Smooth muscle cell (in vitro differentiated cells): ENCODE measurements at regions not wholly inside any gene's neighbourhood (a gene's known extent, or its start where the extent isn't known, plus 50 kb on each side); places are given as distances from the start of the nearest gene placed in this dataset.

ENCODE experiments used
- DNase-seq: peaks from one replicate; lab custom pipeline; 2025; ENCODE audit not compliant: unreplicated experiment; lab: John Stamatoyannopoulos, UW
- H2AFZ ChIP-seq: fragments of 200-600 bp; sonication (generic); 2 replicates; pipeline ENCODE4 v1.6.0; 2016; ENCODE audit warnings: antibody characterized with exemption, low read depth, mild to moderate bottlenecking
- H3F3A ChIP-seq: fragments of 200-600 bp; sonication (generic); 2 replicates; pipeline ENCODE4 v1.6.0; 2017; ENCODE audit warnings: antibody characterized with exemption, low read depth
- H3K27ac ChIP-seq: fragments of 200-600 bp; sonication (generic); 2 replicates; pipeline ENCODE4 v1.5.1; 2016; ENCODE audit warnings: low read depth, mild to moderate bottlenecking
- H3K27me3 ChIP-seq: fragments of 200-600 bp; sonication (generic); 2 replicates; pipeline ENCODE4 v1.6.1; 2016; ENCODE audit warnings: low read depth, mild to moderate bottlenecking
- H3K36me3 ChIP-seq: fragments of 200-600 bp; sonication (generic); 2 replicates; pipeline ENCODE4 v1.5.1; 2016; ENCODE audit warnings: low read depth
- H3K4me1 ChIP-seq: fragments of 200-600 bp; sonication (generic); 2 replicates; pipeline ENCODE4 v1.5.1; 2016; ENCODE audit warnings: low read depth
- H3K4me2 ChIP-seq: fragments of 200-600 bp; sonication (generic); 2 replicates; pipeline ENCODE4 v1.6.0; 2016; ENCODE audit warnings: mild to moderate bottlenecking
- H3K4me3 ChIP-seq: fragments of 200-600 bp; sonication (generic); 2 replicates; pipeline ENCODE4 v1.5.1; 2016; ENCODE audit warnings: mild to moderate bottlenecking
- H3K79me2 ChIP-seq: fragments of 200-600 bp; sonication (generic); 2 replicates; pipeline ENCODE4 v1.6.0; 2016; ENCODE audit warnings: low read depth, mild to moderate bottlenecking
- H3K9ac ChIP-seq: fragments of 200-600 bp; sonication (generic); 2 replicates; pipeline ENCODE4 v1.6.0; 2016; ENCODE audit warnings: low read depth
- H3K9me3 ChIP-seq: fragments of 200-600 bp; sonication (generic); replicated peaks from 2 replicates; pipeline ENCODE4 v1.5.1; 2016; ENCODE audit warnings: low read depth
- H4K20me1 ChIP-seq: fragments of 200-600 bp; sonication (generic); 2 replicates; pipeline ENCODE4 v1.6.0; 2016; ENCODE audit warnings: low read depth
- CTCF ChIP-seq: fragments of 200-600 bp; sonication (generic); IDR thresholded peaks from 2 replicates; pipeline ENCODE4 v1.5.1; 2017; ENCODE audit warnings: borderline replicate concordance, mild to moderate bottlenecking, antibody characterized with exemption; ENCODE audit not compliant: insufficient read depth, poor library complexity, severe bottlenecking
- WGBS: methylation state at CpG from one replicate; pipeline ENCODE4 v1.1.7; 2016; ENCODE audit warnings: low lambda C conversion rate; 5-methylcytosine and 5-hydroxymethylcytosine counted together

GRCh38 chr9:85173967-85174366 is 504.4 kb downstream of the NTRK2 start:
- Histone ChIP-seq H3K4me3 (no peak overlapping the region), H3K4me1 (no peaks in the 10 kb centered on the region)

GRCh38 chr9:85172001-85172978 is 502.8 kb downstream of the NTRK2 start:
- DNase-seq = no peak
- H3K79me2 ChIP-seq = no peaks in the 10 kb centered on the region
- H3K4me3 ChIP-seq = no peak overlapping the region
- no peak overlapping the region for H3K27ac ChIP-seq
- H3K9ac ChIP-seq = no peak overlapping the region
- H4K20me1 ChIP-seq = no peaks in the 10 kb centered on the region
- no peaks in the 10 kb centered on the region for H3K9me3 ChIP-seq
- H3K27me3 ChIP-seq = no peaks in the 10 kb centered on the region
- no peak overlapping the region for H3K4me2 ChIP-seq
- 57% methylated on average over 7 of the region's 7 CpGs for WGBS
- no peaks in the 10 kb centered on the region for H3F3A ChIP-seq
- H3K4me1 ChIP-seq = no peaks in the 10 kb centered on the region
- TF ChIP-seq CTCF = no peak
- no peaks in the 10 kb centered on the region for H3K36me3 ChIP-seq
- no peak overlapping the region for H2AFZ ChIP-seq

More at GRCh38 chr9:85173967-85174366, 504.4 kb downstream of the NTRK2 start:
- no peak for DNase-seq
- Histone ChIP-seq H3F3A (no peaks in the 10 kb centered on the region), H3K9me3 (no peaks in the 10 kb centered on the region), H3K4me2 (no peak overlapping the region), H3K9ac (no peak overlapping the region), H3K27me3 (no peaks in the 10 kb centered on the region), H4K20me1 (no peaks in the 10 kb centered on the region), H2AFZ (no peak overlapping the region), H3K27ac (no peak overlapping the region), H3K36me3 (no peaks in the 10 kb centered on the region), H3K79me2 (no peaks in the 10 kb centered on the region)
- TF ChIP-seq CTCF = no peak
- 53% methylated on average over 1 of the region's 1 CpG for WGBS

GRCh38 chr9:85171163-85171562 is 501.6 kb downstream of the NTRK2 start:
- TF ChIP-seq CTCF = no peak

More at GRCh38 chr9:85171163-85171562, 501.6 kb downstream of the NTRK2 start:
- Histone ChIP-seq H3F3A (no peaks in the 10 kb centered on the region), H3K27ac (no peak overlapping the region), H3K27me3 (no peaks in the 10 kb centered on the region), H4K20me1 (no peaks in the 10 kb centered on the region), H2AFZ (no peak overlapping the region), H3K4me3 (no peak overlapping the region), H3K36me3 (no peaks in the 10 kb centered on the region), H3K4me2 (no peak overlapping the region), H3K9me3 (no peaks in the 10 kb centered on the region), H3K9ac (no peak overlapping the region), H3K79me2 (no peaks in the 10 kb centered on the region), H3K4me1 (no peaks in the 10 kb centered on the region)
- DNase-seq = no peak
